Panc1 (cell line): ENCODE measurements at regions not wholly inside any gene's neighbourhood (a gene's known extent, or its start where the extent isn't known, plus 50 kb on each side); places are given as distances from the start of the nearest gene placed in this dataset.

Experiments
- ATAC-seq: fragments of 200-7000 bp; cut with Tn5 transposase; 2 replicates; pipeline ENCODE4 v1.9.1; 2020; ENCODE audit warnings: mild to moderate bottlenecking, moderate library complexity
- BruUV-seq: library from RNA; stranded (reverse); fragments of 400-500 nt; replicated peaks from 2 replicates; lab custom pipeline; 2021; lab: Mats Ljungman, UMichigan
- CTCF ChIA-PET: fragments of 300-600 bp; sonication (Branson Sonifier 250); formaldehyde crosslinking; loops from one replicate; lab custom pipeline; 2022; ENCODE audit warnings: antibody characterized with exemption; lab: Charles Lee
- POLR2A ChIA-PET: fragments of 300-600 bp; sonication (Branson Sonifier 250); formaldehyde crosslinking; loops from one replicate; lab custom pipeline; 2022; ENCODE audit warnings: antibody characterized with exemption; lab: Charles Lee
- DNase-seq: peaks from one replicate; pipeline ENCODE4 v3.0.0-alpha.2; 2010; ENCODE audit warnings: low read depth, low spot score
- H3K27ac ChIP-seq: 2 replicates; pipeline ENCODE4 v1.5.1; 2011; ENCODE audit warnings: mild to moderate bottlenecking, low read length, inconsistent platforms
- H3K27me3 ChIP-seq: fragments of 200-500 bp; sonication (Bioruptor generic); 2 replicates; pipeline ENCODE4 v1.6.0; 2014; ENCODE audit warnings: low read length, inconsistent platforms; ENCODE audit not compliant: control insufficient read depth, insufficient read depth
- H3K36me3 ChIP-seq: fragments of 200-500 bp; sonication (Bioruptor generic); 2 replicates; pipeline ENCODE4 v1.5.1; 2014; ENCODE audit warnings: inconsistent platforms, mild to moderate bottlenecking, low read length, moderate library complexity; ENCODE audit not compliant: control insufficient read depth, insufficient read depth
- H3K4me1 ChIP-seq: 2 replicates; pipeline ENCODE4 v1.5.1; 2011; ENCODE audit warnings: inconsistent platforms, mild to moderate bottlenecking, low read length, moderate library complexity; ENCODE audit not compliant: control insufficient read depth, insufficient read depth
- H3K4me3 ChIP-seq, 2 experiments: 2 replicates each; pipeline ENCODE4 v1.5.1; 2011 to 2012; ENCODE audit warnings: low read depth in 2 of 2, low read length in 2 of 2, mild to moderate bottlenecking in 2 of 2, inconsistent platforms in 1 of 2, moderate library complexity in 1 of 2
- H3K9me3 ChIP-seq: fragments of 200-500 bp; sonication (Bioruptor generic); 2 replicates; pipeline ENCODE4 v1.5.1; 2014; ENCODE audit warnings: low read depth, mild to moderate bottlenecking, inconsistent platforms, low read length, moderate library complexity; ENCODE audit not compliant: control insufficient read depth, insufficient read depth
- CTCF ChIP-seq: fragments of 450-650 bp; IDR thresholded peaks from 2 replicates; pipeline ENCODE4 v1.5.1; 2017; ENCODE audit warnings: mild to moderate bottlenecking
- POLR2AphosphoS5 ChIP-seq: IDR thresholded peaks from 2 replicates; pipeline ENCODE4 v1.6.1; 2012; ENCODE audit warnings: mild to moderate bottlenecking, low read depth, low read length, moderate library complexity
- SIN3A ChIP-seq: IDR thresholded peaks from 2 replicates; pipeline ENCODE4 v1.6.1; 2012; ENCODE audit warnings: low read depth, mild to moderate bottlenecking, low read length, moderate library complexity, borderline replicate concordance; ENCODE audit not compliant: insufficient read depth
- TCF7L2 ChIP-seq: IDR thresholded peaks from 2 replicates; pipeline ENCODE4 v1.6.1; 2011; ENCODE audit warnings: mild to moderate bottlenecking, low read depth, low read length, inconsistent platforms
- in situ Hi-C: cut with HindIII; loops from 2 replicates; pipeline ENCODE4 v1.10.0; 2016; ENCODE audit warnings: low sequenced_read_pairs, low pct_unique_long_range_greater_than_20kb
- intact Hi-C: fragments of 100-400 bp; cut with micrococcal nuclease; formaldehyde crosslinking; loops from one replicate; pipeline ENCODE4 v1.10.0; 2022; ENCODE audit not compliant: unreplicated experiment
- TF ChIP-seq, protein P1 (sequence below), 2 experiments: IDR thresholded peaks; 2 replicates each; pipeline ENCODE4 v1.6.1; 2011 to 2012; ENCODE audit warnings: low read depth in 2 of 2, control low read depth in 1 of 2, low read length in 1 of 2, mild to moderate bottlenecking in 1 of 2, moderate library complexity in 1 of 2; ENCODE audit not compliant: insufficient read depth in 1 of 2

- ATAC-seq = no peak
- intact Hi-C loops = no loop called here
- in situ Hi-C loops = no loop called here
- no peaks in the 10 kb centered on the region for H3K4me1 ChIP-seq
- ChIA-PET POLR2A (no interaction called here), CTCF (no interaction called here)
- H3K27me3 ChIP-seq = no peaks in the 10 kb centered on the region
- no peaks in the 10 kb centered on the region for H3K36me3 ChIP-seq
- DNase-seq = no peak
- TF ChIP-seq POLR2AphosphoS5 (no peak), TCF7L2 (no peak), CTCF (no peak), SIN3A (no peak)
- TF ChIP-seq, protein P1, sequence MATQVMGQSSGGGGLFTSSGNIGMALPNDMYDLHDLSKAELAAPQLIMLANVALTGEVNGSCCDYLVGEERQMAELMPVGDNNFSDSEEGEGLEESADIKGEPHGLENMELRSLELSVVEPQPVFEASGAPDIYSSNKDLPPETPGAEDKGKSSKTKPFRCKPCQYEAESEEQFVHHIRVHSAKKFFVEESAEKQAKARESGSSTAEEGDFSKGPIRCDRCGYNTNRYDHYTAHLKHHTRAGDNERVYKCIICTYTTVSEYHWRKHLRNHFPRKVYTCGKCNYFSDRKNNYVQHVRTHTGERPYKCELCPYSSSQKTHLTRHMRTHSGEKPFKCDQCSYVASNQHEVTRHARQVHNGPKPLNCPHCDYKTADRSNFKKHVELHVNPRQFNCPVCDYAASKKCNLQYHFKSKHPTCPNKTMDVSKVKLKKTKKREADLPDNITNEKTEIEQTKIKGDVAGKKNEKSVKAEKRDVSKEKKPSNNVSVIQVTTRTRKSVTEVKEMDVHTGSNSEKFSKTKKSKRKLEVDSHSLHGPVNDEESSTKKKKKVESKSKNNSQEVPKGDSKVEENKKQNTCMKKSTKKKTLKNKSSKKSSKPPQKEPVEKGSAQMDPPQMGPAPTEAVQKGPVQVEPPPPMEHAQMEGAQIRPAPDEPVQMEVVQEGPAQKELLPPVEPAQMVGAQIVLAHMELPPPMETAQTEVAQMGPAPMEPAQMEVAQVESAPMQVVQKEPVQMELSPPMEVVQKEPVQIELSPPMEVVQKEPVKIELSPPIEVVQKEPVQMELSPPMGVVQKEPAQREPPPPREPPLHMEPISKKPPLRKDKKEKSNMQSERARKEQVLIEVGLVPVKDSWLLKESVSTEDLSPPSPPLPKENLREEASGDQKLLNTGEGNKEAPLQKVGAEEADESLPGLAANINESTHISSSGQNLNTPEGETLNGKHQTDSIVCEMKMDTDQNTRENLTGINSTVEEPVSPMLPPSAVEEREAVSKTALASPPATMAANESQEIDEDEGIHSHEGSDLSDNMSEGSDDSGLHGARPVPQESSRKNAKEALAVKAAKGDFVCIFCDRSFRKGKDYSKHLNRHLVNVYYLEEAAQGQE (IDR thresholded peaks at IDR 0.05; ENCODE audit: insufficient read depth in 1 of 2, low read depth in 2 of 2, low read length in 1 of 2) = no peak
- H3K9me3 ChIP-seq = no peaks in the 10 kb centered on the region
- H3K4me3 ChIP-seq = no peak overlapping the region
- H3K27ac ChIP-seq = no peak overlapping the region
- BruUV-seq = no TSS peak
Measured at GRCh38 chr15:95096651-95097050, 865.3 kb downstream of the MCTP2 start.

DNA sequence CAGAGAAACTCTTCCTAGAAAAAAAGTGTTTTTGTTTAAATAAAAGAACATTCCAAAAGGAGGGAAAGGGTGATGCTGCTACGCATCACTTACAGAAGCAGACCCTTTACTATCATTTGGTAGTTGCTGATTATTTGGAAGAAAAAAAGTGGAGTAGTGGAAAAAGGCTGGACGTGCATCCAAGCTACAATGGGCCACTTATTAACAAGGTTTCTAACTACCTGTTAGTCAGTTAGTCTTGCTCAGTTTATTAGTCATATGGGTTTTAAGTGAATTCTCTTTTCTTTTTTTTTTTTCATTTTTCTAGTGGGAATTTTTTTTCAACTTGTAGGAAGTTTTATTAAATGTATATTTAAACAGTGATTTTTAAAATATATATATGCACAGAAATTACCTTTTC, 866.0 kb downstream of the MCTP2 start:
- ChIA-PET CTCF (no interaction called here), POLR2A (no interaction called here)
- no TSS peak for BruUV-seq

DNA sequence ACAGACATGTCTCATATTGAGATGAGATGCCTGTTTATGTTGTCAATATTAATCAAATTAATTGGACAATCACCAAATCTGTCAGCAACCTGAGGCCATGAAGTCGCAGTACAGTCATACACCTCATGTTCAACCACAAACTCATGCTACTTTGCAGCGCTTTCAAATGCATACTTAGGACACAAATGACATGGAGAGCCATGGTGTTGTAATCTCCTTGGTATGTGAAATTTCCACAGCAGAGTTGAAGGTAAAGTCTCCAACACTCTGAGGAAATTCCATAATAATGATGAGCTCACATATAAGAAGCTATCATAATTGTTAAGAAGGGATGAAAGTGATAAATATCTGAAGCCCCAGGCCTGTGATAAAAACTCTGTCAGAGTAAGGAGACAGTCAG, 873.9 kb downstream of the MCTP2 start:
- Histone ChIP-seq H3K9me3 (no peaks in the 10 kb centered on the region), H3K27ac (no peak overlapping the region), H3K4me1 (no peaks in the 10 kb centered on the region), H3K4me3 (no peak overlapping the region), H3K27me3 (no peaks in the 10 kb centered on the region), H3K36me3 (no peaks in the 10 kb centered on the region)
- BruUV-seq = no TSS peak
- DNase-seq = no peak
- no peak for ATAC-seq
- TF ChIP-seq POLR2AphosphoS5 = no peak
- no peak for TF ChIP-seq CTCF
- TF ChIP-seq, protein P1 (IDR thresholded peaks at IDR 0.05; ENCODE audit: insufficient read depth in 1 of 2, low read depth in 2 of 2, low read length in 1 of 2) = no peak
- TF ChIP-seq SIN3A = no peak
- TF ChIP-seq TCF7L2 = no peak
- intact Hi-C loops (no loop called here), in situ Hi-C loops (no loop called here)
- POLR2A ChIA-PET = no interaction called here
- CTCF ChIA-PET = no interaction called here

More for the DNA sequence above, 866.0 kb downstream of the MCTP2 start:
- in situ Hi-C loops (no loop called here), intact Hi-C loops (no loop called here)
- DNase-seq = no peak
- no peak for ATAC-seq
- H3K27me3 ChIP-seq = no peaks in the 10 kb centered on the region
- H3K9me3 ChIP-seq = no peaks in the 10 kb centered on the region
- TF ChIP-seq SIN3A (no peak), POLR2AphosphoS5 (no peak), TCF7L2 (no peak)
- no peak overlapping the region for H3K27ac ChIP-seq
- no peak overlapping the region for H3K4me3 ChIP-seq
- no peaks in the 10 kb centered on the region for H3K4me1 ChIP-seq
- no peaks in the 10 kb centered on the region for H3K36me3 ChIP-seq
